ENCODE measurements at regions not wholly inside any gene's neighbourhood (a gene's known extent, or its start where the extent isn't known, plus 50 kb on each side); places are given as distances from the start of the nearest gene placed in this dataset.

DNA sequence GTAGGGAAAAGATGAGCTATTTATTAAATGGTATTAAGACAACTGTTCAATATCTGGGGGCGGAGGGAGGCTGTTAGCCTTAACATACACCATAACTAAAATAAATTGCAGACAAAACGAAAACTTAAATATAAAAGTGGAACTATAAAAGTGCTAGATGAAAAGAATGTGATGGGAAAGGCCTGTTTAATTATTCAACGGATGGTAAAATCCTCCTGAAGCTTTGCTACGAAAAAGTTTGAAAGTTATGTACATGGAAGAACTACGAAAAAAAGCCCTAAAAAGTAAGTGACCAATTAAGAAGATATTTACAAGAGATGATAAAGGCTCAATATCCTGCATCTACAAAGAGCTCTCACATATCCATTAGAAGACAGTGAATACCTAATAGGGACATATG lies 197.8 kb upstream of the IER5L start:
- no peak for DNase-seq
- Histone ChIP-seq H3K9me3 (peaks cover 0 to 3% (median under 1%) of the 10 kb centered on the region in 8 donors), H3K4me3 (no peak overlapping the region), H3K36me3 (no peaks in the 10 kb centered on the region), H3K27me3 (replicated peaks in 1 of 7) (no peaks in the 10 kb centered on the region), H3K27ac (no peak overlapping the region), H3K4me1 (no peaks in the 10 kb centered on the region)
- 85 to 94% (median 91%) methylated on average over 5 of the region's 5 CpGs for WGBS, 5 donors
- intact Hi-C loops (cut with DNase I; ENCODE audit: low total_unique reads): no loop called here
- no peak for TF ChIP-seq POLR2AphosphoS5 (IDR thresholded peaks at IDR 0.05)
- TF ChIP-seq, protein P1, sequence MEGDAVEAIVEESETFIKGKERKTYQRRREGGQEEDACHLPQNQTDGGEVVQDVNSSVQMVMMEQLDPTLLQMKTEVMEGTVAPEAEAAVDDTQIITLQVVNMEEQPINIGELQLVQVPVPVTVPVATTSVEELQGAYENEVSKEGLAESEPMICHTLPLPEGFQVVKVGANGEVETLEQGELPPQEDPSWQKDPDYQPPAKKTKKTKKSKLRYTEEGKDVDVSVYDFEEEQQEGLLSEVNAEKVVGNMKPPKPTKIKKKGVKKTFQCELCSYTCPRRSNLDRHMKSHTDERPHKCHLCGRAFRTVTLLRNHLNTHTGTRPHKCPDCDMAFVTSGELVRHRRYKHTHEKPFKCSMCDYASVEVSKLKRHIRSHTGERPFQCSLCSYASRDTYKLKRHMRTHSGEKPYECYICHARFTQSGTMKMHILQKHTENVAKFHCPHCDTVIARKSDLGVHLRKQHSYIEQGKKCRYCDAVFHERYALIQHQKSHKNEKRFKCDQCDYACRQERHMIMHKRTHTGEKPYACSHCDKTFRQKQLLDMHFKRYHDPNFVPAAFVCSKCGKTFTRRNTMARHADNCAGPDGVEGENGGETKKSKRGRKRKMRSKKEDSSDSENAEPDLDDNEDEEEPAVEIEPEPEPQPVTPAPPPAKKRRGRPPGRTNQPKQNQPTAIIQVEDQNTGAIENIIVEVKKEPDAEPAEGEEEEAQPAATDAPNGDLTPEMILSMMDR (IDR thresholded peaks at IDR 0.05 in 8 of 11, conservative IDR thresholded peaks at IDR 0.05 in 3 of 11): no peak
- TF ChIP-seq POLR2A (IDR thresholded peaks at IDR 0.05): no peak

DNA sequence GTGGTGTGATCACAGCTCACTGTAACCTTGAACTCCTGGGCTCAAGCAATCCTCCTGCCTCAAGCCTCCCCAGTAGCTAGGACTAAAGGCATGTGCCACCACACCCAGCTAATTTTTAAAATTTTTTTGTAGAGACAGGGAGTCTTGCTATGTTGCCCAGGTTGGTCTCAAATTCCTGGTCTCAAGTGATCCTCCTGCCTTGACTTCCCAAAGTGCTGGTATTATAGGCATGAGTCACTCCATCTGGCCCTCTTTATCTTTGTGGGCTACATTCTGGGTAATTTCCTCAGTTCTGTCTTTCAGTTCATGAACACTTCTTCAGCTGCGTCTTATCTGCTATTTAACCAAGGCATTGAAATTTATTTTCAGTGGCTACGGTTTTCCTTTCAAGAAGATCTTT lies 196.6 kb upstream of the IER5L start:
- H3K4me3 ChIP-seq: no peak overlapping the region
- H3K27me3 ChIP-seq (replicated peaks in 1 of 7): no peaks in the 10 kb centered on the region
- no peak overlapping the region for H3K27ac ChIP-seq
- peaks cover 0 to 15% (median 9%) of the 10 kb centered on the region in 8 donors for H3K9me3 ChIP-seq
- DNase-seq: no peak
- H3K36me3 ChIP-seq: no peaks in the 10 kb centered on the region
- TF ChIP-seq POLR2A (IDR thresholded peaks at IDR 0.05) (no peak), POLR2AphosphoS5 (IDR thresholded peaks at IDR 0.05) (no peak)
- TF ChIP-seq, protein P1 (IDR thresholded peaks at IDR 0.05 in 8 of 11, conservative IDR thresholded peaks at IDR 0.05 in 3 of 11): no peak
- intact Hi-C loops (cut with DNase I; ENCODE audit: low total_unique reads): no loop called here
- no peaks in the 10 kb centered on the region for H3K4me1 ChIP-seq
- 92 to 97% (median 97%) methylated on average over 2 of the region's 2 CpGs for WGBS, 5 donors

DNA sequence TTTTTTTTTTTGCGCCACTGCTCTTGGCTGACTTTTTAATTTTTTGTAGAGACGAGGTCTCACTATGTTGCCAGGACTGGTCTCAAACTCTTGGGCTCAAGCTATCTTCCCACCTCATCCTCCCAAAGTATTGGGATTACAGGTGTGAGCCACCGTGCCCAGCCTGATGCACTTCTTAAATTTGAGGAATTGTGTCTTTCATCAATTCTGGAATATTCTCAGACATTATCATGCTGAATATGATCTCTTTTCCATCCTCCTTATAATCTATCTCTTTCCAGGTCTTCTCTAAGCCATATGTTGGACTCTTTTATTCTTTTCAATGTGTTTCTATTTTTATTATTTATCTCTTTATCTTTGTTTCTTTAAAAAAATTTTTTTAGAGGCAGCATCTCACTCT lies 196.2 kb upstream of the IER5L start:
- TF ChIP-seq POLR2A (IDR thresholded peaks at IDR 0.05) (no peak), POLR2AphosphoS5 (IDR thresholded peaks at IDR 0.05) (no peak)
- TF ChIP-seq, protein P1 (IDR thresholded peaks at IDR 0.05 in 8 of 11, conservative IDR thresholded peaks at IDR 0.05 in 3 of 11): no peak
- intact Hi-C loops (cut with DNase I; ENCODE audit: low total_unique reads): no loop called here
- H3K27me3 ChIP-seq (replicated peaks in 1 of 7): no peaks in the 10 kb centered on the region
- peaks cover 0 to 19% (median 13%) of the 10 kb centered on the region in 8 donors for H3K9me3 ChIP-seq
- DNase-seq: no peak
- H3K27ac ChIP-seq: no peak overlapping the region
- H3K4me1 ChIP-seq: no peaks in the 10 kb centered on the region
- H3K4me3 ChIP-seq: no peak overlapping the region
- WGBS, 5 donors: 87 to 97% (median 94%) methylated on average over 3 of the region's 3 CpGs
- no peaks in the 10 kb centered on the region for H3K36me3 ChIP-seq

DNA sequence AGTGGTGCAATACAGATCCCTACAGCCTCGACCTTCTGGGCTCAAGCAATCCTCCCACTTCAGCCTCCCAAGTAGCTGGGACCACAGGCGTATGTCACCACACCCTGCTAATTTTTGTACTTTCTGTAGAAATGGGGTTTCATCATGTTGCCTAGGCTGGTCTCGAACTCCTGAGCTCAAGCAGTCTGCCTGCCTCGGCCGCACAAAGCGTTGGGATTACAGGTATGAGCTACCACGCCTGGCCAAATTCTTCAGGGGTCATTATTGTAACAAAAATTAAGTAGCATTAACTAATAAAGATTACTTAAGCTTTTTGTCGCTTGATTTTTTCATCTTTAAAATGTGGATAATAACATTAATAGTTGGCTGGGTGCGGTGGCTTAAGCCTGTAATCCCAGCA lies 195.3 kb upstream of the IER5L start:
- no peak overlapping the region for H3K4me3 ChIP-seq
- TF ChIP-seq POLR2AphosphoS5 (IDR thresholded peaks at IDR 0.05): no peak
- no peak for TF ChIP-seq POLR2A (IDR thresholded peaks at IDR 0.05)
- TF ChIP-seq, protein P1 (IDR thresholded peaks at IDR 0.05 in 8 of 11, conservative IDR thresholded peaks at IDR 0.05 in 3 of 11): no peak
- 90 to 96% (median 93%) methylated on average over 9 of the region's 9 CpGs for WGBS, 5 donors
- H3K27ac ChIP-seq: no peak overlapping the region
- H3K36me3 ChIP-seq: no peaks in the 10 kb centered on the region
- intact Hi-C loops (cut with DNase I; ENCODE audit: low total_unique reads): no loop called here
- H3K9me3 ChIP-seq: peaks cover 0 to 26% (median 19%) of the 10 kb centered on the region in 8 donors
- H3K4me1 ChIP-seq: no peaks in the 10 kb centered on the region
- H3K27me3 ChIP-seq (replicated peaks in 1 of 7): no peaks in the 10 kb centered on the region
- DNase-seq: no peak
